Esophagus muscularis mucosa (tissue), 4 donors: ENCODE measurements at regions not wholly inside any gene's neighbourhood (a gene's known extent, or its start where the extent isn't known, plus 50 kb on each side); places are given as distances from the start of the nearest gene placed in this dataset.

Source experiments
- DNase-seq: peaks from one replicate; pipeline ENCODE4 v3.0.0-alpha.2; 2017; ENCODE audit errors: extremely low spot score
- H3K27ac ChIP-seq, 4 donors: fragments of 200-600 bp; sonication (generic); replicated peaks in 1 of 4; 1 replicate in 3 of 4; 2 replicates in 1 of 4; pipeline ENCODE4 v1.5.1; 2016 to 2019; ENCODE audit warnings: mild to moderate bottlenecking in 1 of 4
- H3K27me3 ChIP-seq, 4 donors: fragments of 200-600 bp; sonication (generic); one replicate each; pipeline versions ENCODE4 v1.5.1 to v1.6.0; 2016 to 2019
- H3K36me3 ChIP-seq, 4 donors: fragments of 200-600 bp; sonication (generic); one replicate each; pipeline ENCODE4 v1.5.1; 2016 to 2019
- H3K4me1 ChIP-seq, 4 donors: fragments of 200-600 bp; sonication (generic); one replicate each; pipeline ENCODE4 v1.5.1; 2016 to 2019
- H3K4me3 ChIP-seq, 4 donors: fragments of 200-600 bp; sonication (generic); 1 replicate in 2 of 4; 2 replicates in 2 of 4; pipeline ENCODE4 v1.5.1; 2016 to 2019; ENCODE audit warnings: mild to moderate bottlenecking in 4 of 4, moderate library complexity in 1 of 4
- H3K9me3 ChIP-seq, 4 donors: fragments of 200-600 bp; sonication (generic); 1 replicate in 3 of 4; 2 replicates in 1 of 4; pipeline ENCODE4 v1.5.1; 2016 to 2019
- CTCF ChIP-seq, 3 experiments: fragments of 200-600 bp in 2 of 3; fragments of 450-650 bp in 1 of 3; sonication (generic) in 2 of 3; IDR thresholded peaks; one replicate each; pipeline ENCODE4 v1.5.1; 2017 to 2019; ENCODE audit warnings: antibody characterized with exemption in 3 of 3, mild to moderate bottlenecking in 2 of 3, moderate library complexity in 1 of 3
- EP300 ChIP-seq: sonication (generic); formaldehyde crosslinking; IDR thresholded peaks from one replicate; pipeline ENCODE4 v1.6.1; 2017; ENCODE audit warnings: antibody characterized with exemption
- POLR2A ChIP-seq: fragments of 450-650 bp; IDR thresholded peaks from one replicate; pipeline ENCODE4 v1.6.1; 2017; ENCODE audit warnings: antibody characterized with exemption, moderate library complexity, mild to moderate bottlenecking, low read depth
- POLR2AphosphoS5 ChIP-seq, 2 donors: sonication (generic); formaldehyde crosslinking; IDR thresholded peaks; one replicate each; pipeline ENCODE4 v1.6.1; 2017; ENCODE audit warnings: antibody characterized with exemption in 2 of 2
- WGBS: methylation state at CpG from one replicate; pipeline ENCODE4 v1.1.5; 2018; 5-methylcytosine and 5-hydroxymethylcytosine counted together
- intact Hi-C: fragments of 100-400 bp; cut with DNase I; formaldehyde crosslinking; loops from one replicate; pipeline ENCODE4 v1.15.1; 2023

GRCh38 chr11:98842187-98842586 lies 178.6 kb upstream of the CNTN5 start:
- intact Hi-C loops = no loop called here
- H3K36me3 ChIP-seq = no peaks in the 10 kb centered on the region
- H3K27me3 ChIP-seq = no peaks in the 10 kb centered on the region
- no peak for DNase-seq
- H3K4me1 ChIP-seq = no peaks in the 10 kb centered on the region
- no peak overlapping the region for H3K27ac ChIP-seq
- H3K4me3 ChIP-seq = no peak overlapping the region
- H3K9me3 ChIP-seq = peaks cover 0 to 10% (median 0%) of the 10 kb centered on the region in 4 donors
- TF ChIP-seq POLR2A (no peak), EP300 (no peak), POLR2AphosphoS5 (IDR thresholded peaks at IDR 0.05) (no peak), CTCF (IDR thresholded peaks at IDR 0.05) (no peak)

- Histone ChIP-seq H3K4me1 (no peaks in the 10 kb centered on the region), H3K27me3 (no peaks in the 10 kb centered on the region), H3K27ac (no peak overlapping the region), H3K36me3 (no peaks in the 10 kb centered on the region), H3K9me3 (peaks cover 0 to 3% (median 0%) of the 10 kb centered on the region in 4 donors), H3K4me3 (no peak overlapping the region)
- WGBS = 76% methylated on average over 5 of the region's 5 CpGs
- intact Hi-C loops = no loop called here
- no peak for DNase-seq
- TF ChIP-seq CTCF (IDR thresholded peaks at IDR 0.05) (no peak), POLR2A (no peak), EP300 (no peak), POLR2AphosphoS5 (IDR thresholded peaks at IDR 0.05) (no peak)
Observed at GRCh38 chr11:98862169-98862568, 158.6 kb upstream of the CNTN5 start.

GRCh38 chr11:98871690-98872089 lies 149.1 kb upstream of the CNTN5 start:
- intact Hi-C loops = no loop called here
- no peak overlapping the region for H3K4me3 ChIP-seq
- H3K27ac ChIP-seq = no peak overlapping the region
- H3K36me3 ChIP-seq = no peaks in the 10 kb centered on the region
- TF ChIP-seq CTCF (IDR thresholded peaks at IDR 0.05) (no peak), POLR2A (no peak), POLR2AphosphoS5 (IDR thresholded peaks at IDR 0.05) (no peak), EP300 (no peak)
- 88% methylated on average over 3 of the region's 3 CpGs for WGBS
- H3K9me3 ChIP-seq = no peaks in the 10 kb centered on the region
- no peaks in the 10 kb centered on the region for H3K27me3 ChIP-seq
- H3K4me1 ChIP-seq = no peaks in the 10 kb centered on the region
- no peak for DNase-seq

GRCh38 chr11:98874050-98874449 lies 146.7 kb upstream of the CNTN5 start:
- H3K4me3 ChIP-seq = no peak overlapping the region
- H3K27ac ChIP-seq = no peak overlapping the region
- H3K9me3 ChIP-seq = no peaks in the 10 kb centered on the region
- H3K4me1 ChIP-seq = no peaks in the 10 kb centered on the region
- H3K27me3 ChIP-seq = no peaks in the 10 kb centered on the region
- no peak for DNase-seq
- intact Hi-C loops = no loop called here
- no peak for TF ChIP-seq POLR2AphosphoS5 (IDR thresholded peaks at IDR 0.05)
- TF ChIP-seq CTCF (IDR thresholded peaks at IDR 0.05) = no peak
- TF ChIP-seq EP300 = no peak
- no peak for TF ChIP-seq POLR2A
- H3K36me3 ChIP-seq = no peaks in the 10 kb centered on the region
- 82% methylated on average over 2 of the region's 2 CpGs for WGBS

GRCh38 chr11:98895936-98896335 lies 124.8 kb upstream of the CNTN5 start:
- H3K4me3 ChIP-seq = no peak overlapping the region
- H3K4me1 ChIP-seq = no peaks in the 10 kb centered on the region
- H3K36me3 ChIP-seq = no peaks in the 10 kb centered on the region
- DNase-seq = no peak
- H3K27me3 ChIP-seq = no peaks in the 10 kb centered on the region
- 89% methylated on average over 1 of the region's 1 CpG for WGBS
- no peak overlapping the region for H3K27ac ChIP-seq
- intact Hi-C loops = no loop called here
- TF ChIP-seq EP300 = no peak
- TF ChIP-seq CTCF (IDR thresholded peaks at IDR 0.05) = no peak
- no peak for TF ChIP-seq POLR2AphosphoS5 (IDR thresholded peaks at IDR 0.05)
- TF ChIP-seq POLR2A = no peak
- H3K9me3 ChIP-seq = no peaks in the 10 kb centered on the region
